SU-DHL-6 (cell line): ENCODE measurements at regions not wholly inside any gene's neighbourhood (a gene's known extent, or its start where the extent isn't known, plus 50 kb on each side); places are given as distances from the start of the nearest gene placed in this dataset.

Experiments
- CTCF ChIP-seq: fragments of 200-600 bp; sonication (generic); IDR thresholded peaks from one replicate; pipeline ENCODE4 v1.5.1; 2017; ENCODE audit warnings: antibody characterized with exemption, mild to moderate bottlenecking, low read length, moderate library complexity; ENCODE audit not compliant: insufficient read depth, poor library complexity, severe bottlenecking
- EZH2phosphoT487 ChIP-seq: fragments of 200-600 bp; sonication (generic), shearing (Covaris generic); conservative IDR thresholded peaks from 2 replicates; pipeline ENCODE4 v1.6.1; 2018; ENCODE audit warnings: mild to moderate bottlenecking, antibody characterized with exemption, low read length, moderate library complexity, mixed read lengths

- TF ChIP-seq CTCF (no peak), EZH2phosphoT487 (no peak)
Measured at GRCh38 chr18:79629249-79629558, 50.4 kb upstream of the CTDP1 start.
